ENCODE measurements at regions not wholly inside any gene's neighbourhood (a gene's known extent, or its start where the extent isn't known, plus 50 kb on each side); places are given as distances from the start of the nearest gene placed in this dataset.

DNA sequence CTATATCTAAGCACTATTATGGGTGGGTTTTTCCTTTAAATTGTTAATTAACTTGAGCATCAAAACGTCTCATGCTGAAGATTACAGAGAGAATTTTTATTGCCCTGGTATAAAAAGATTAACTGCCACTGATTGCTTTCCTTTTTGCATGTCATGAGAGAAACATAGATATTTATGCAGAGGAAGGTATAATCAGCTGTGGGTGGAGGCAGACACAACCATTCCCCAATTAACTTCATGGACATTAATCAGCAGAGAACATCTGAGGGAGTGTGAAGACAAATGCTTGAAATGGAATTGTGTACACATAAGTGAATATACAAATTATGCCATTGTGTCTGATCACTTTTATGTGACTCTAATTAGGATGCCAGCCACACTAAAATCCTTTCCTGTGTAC is 115.2 kb upstream of the CPHXL start:
- H3K4me3 Mint-ChIP-seq = no peak overlapping the region
- peaks cover 76% of the 10 kb centered on the region for H3K27me3 Mint-ChIP-seq (ENCODE audit: insufficient read depth)

GRCh38 chr16:75847172-75847571 is 120.9 kb upstream of the CPHXL start:
- Histone ChIP-seq H3K9me3 (ENCODE audit: control insufficient read depth, low read length) (peaks cover 4% of the 10 kb centered on the region), H3K4me3 (ENCODE audit: low read length) (no peak overlapping the region), H3K27ac (ENCODE audit: low read depth, low read length) (no peak overlapping the region), H3K36me3 (ENCODE audit: control insufficient read depth, insufficient read depth, low read length) (no peaks in the 10 kb centered on the region), H3K4me1 (ENCODE audit: control insufficient read depth, insufficient read depth, low read length) (no peaks in the 10 kb centered on the region), H3K27me3 (ENCODE audit: control insufficient read depth, insufficient read depth, low read length, poor library complexity, severe bottlenecking) (no peaks in the 10 kb centered on the region), H3K9ac (ENCODE audit: extremely low read depth, low read length, poor library complexity, severe bottlenecking) (no peak overlapping the region)
- 71% methylated on average over 1 of the region's 1 CpG; no CpG with 5 or more reads in 1 of the 2 experiments for WGBS, 2 experiments (ENCODE audit: insufficient coverage in 1 of 2, insufficient read length in 1 of 2)
- Mint-ChIP-seq H3K27ac (no peak overlapping the region), H3K4me3 (no peak overlapping the region), H3K27me3 (ENCODE audit: insufficient read depth) (peaks cover 79% of the 10 kb centered on the region), H3K9me3 (peaks cover 4% of the 10 kb centered on the region), H3K36me3 (ENCODE audit: low read depth) (peaks cover 2% of the 10 kb centered on the region), H3K4me1 (no peaks in the 10 kb centered on the region)
- TF ChIP-seq, protein P1, sequence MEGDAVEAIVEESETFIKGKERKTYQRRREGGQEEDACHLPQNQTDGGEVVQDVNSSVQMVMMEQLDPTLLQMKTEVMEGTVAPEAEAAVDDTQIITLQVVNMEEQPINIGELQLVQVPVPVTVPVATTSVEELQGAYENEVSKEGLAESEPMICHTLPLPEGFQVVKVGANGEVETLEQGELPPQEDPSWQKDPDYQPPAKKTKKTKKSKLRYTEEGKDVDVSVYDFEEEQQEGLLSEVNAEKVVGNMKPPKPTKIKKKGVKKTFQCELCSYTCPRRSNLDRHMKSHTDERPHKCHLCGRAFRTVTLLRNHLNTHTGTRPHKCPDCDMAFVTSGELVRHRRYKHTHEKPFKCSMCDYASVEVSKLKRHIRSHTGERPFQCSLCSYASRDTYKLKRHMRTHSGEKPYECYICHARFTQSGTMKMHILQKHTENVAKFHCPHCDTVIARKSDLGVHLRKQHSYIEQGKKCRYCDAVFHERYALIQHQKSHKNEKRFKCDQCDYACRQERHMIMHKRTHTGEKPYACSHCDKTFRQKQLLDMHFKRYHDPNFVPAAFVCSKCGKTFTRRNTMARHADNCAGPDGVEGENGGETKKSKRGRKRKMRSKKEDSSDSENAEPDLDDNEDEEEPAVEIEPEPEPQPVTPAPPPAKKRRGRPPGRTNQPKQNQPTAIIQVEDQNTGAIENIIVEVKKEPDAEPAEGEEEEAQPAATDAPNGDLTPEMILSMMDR (conservative IDR thresholded peaks at IDR 0.05) = no peak
- DNase-seq = no peak

More for the DNA sequence above, 115.2 kb upstream of the CPHXL start:
- Histone ChIP-seq H3K9me3 (ENCODE audit: control insufficient read depth, low read length) (peaks cover 4% of the 10 kb centered on the region), H3K27me3 (ENCODE audit: control insufficient read depth, insufficient read depth, low read length, poor library complexity, severe bottlenecking) (no peaks in the 10 kb centered on the region), H3K4me1 (ENCODE audit: control insufficient read depth, insufficient read depth, low read length) (peaks cover 11% of the 10 kb centered on the region), H3K4me3 (ENCODE audit: low read length) (no peak overlapping the region), H3K36me3 (ENCODE audit: control insufficient read depth, insufficient read depth, low read length) (no peaks in the 10 kb centered on the region), H3K27ac (ENCODE audit: low read depth, low read length) (no peak overlapping the region), H3K9ac (ENCODE audit: extremely low read depth, low read length, poor library complexity, severe bottlenecking) (no peak overlapping the region)
- H3K27ac Mint-ChIP-seq = no peak overlapping the region
- peaks cover 25% of the 10 kb centered on the region for H3K4me1 Mint-ChIP-seq
- DNase-seq = no peak
- WGBS, 2 experiments (ENCODE audit: insufficient coverage in 1 of 2, insufficient read length in 1 of 2) = 29 to 40% methylated on average over 1 of the region's 1 CpG
- H3K36me3 Mint-ChIP-seq (ENCODE audit: low read depth) = peaks cover 2% of the 10 kb centered on the region
- TF ChIP-seq, protein P1 (conservative IDR thresholded peaks at IDR 0.05) = no peak
- H3K9me3 Mint-ChIP-seq = no peaks in the 10 kb centered on the region

GRCh38 chr16:75854152-75854551 is 127.9 kb upstream of the CPHXL start:
- H3K4me3 Mint-ChIP-seq = no peak overlapping the region
- H3K27me3 Mint-ChIP-seq (ENCODE audit: insufficient read depth) = peaks cover 56% of the 10 kb centered on the region
- H3K27ac Mint-ChIP-seq = no peak overlapping the region
- DNase-seq = no peak
- Histone ChIP-seq H3K4me3 (ENCODE audit: low read length) (no peak overlapping the region), H3K27me3 (ENCODE audit: control insufficient read depth, insufficient read depth, low read length, poor library complexity, severe bottlenecking) (no peaks in the 10 kb centered on the region), H3K9me3 (ENCODE audit: control insufficient read depth, low read length) (no peaks in the 10 kb centered on the region), H3K4me1 (ENCODE audit: control insufficient read depth, insufficient read depth, low read length) (no peaks in the 10 kb centered on the region), H3K9ac (ENCODE audit: extremely low read depth, low read length, poor library complexity, severe bottlenecking) (no peak overlapping the region), H3K27ac (ENCODE audit: low read depth, low read length) (no peak overlapping the region), H3K36me3 (ENCODE audit: control insufficient read depth, insufficient read depth, low read length) (no peaks in the 10 kb centered on the region)
- TF ChIP-seq, protein P1 (conservative IDR thresholded peaks at IDR 0.05) = no peak
- 89 to 98% methylated on average over 4 of the region's 4 CpGs for WGBS, 2 experiments (ENCODE audit: insufficient coverage in 1 of 2, insufficient read length in 1 of 2)
- H3K4me1 Mint-ChIP-seq = peaks cover 3% of the 10 kb centered on the region
- peaks cover 4% of the 10 kb centered on the region for H3K9me3 Mint-ChIP-seq
- no peaks in the 10 kb centered on the region for H3K36me3 Mint-ChIP-seq (ENCODE audit: low read depth)
